ENCODE measurements at regions not wholly inside any gene's neighbourhood (a gene's known extent, or its start where the extent isn't known, plus 50 kb on each side); places are given as distances from the start of the nearest gene placed in this dataset.

GRCh38 chr7:24356718-24357386 is 72.9 kb downstream of the NPY start:
- Histone ChIP-seq H3K9me2 (replicated peaks; ENCODE audit: low read length) (no peaks in the 10 kb centered on the region), H3K27me3 (ENCODE audit: low read length) (peaks cover 11% of the 10 kb centered on the region; the same call in 1 of the 2 replicates), H3K36me3 (ENCODE audit: low read depth, low read length) (no peaks in the 10 kb centered on the region), H4K20me1 (ENCODE audit: low read length) (no peaks in the 10 kb centered on the region), H3K4me1 (ENCODE audit: insufficient read depth, low read length) (no peaks in the 10 kb centered on the region), H3K9ac (ENCODE audit: low read length) (no peak overlapping the region), H3F3A (ENCODE audit: low read length, unreplicated experiment) (no peaks in the 10 kb centered on the region), H3K9me3 (ENCODE audit: low read length) (no peaks in the 10 kb centered on the region), H3K79me2 (ENCODE audit: low read length) (no peaks in the 10 kb centered on the region), H2AFZ (ENCODE audit: low read length) (no peak overlapping the region), H3K27ac (ENCODE audit: low read length) (no peak overlapping the region), H3K4me2 (ENCODE audit: low read length) (no peak overlapping the region), H3K4me3 (ENCODE audit: low read length) (no peak overlapping the region)
- CTCF ChIA-PET: no interaction called here
- BruUV-seq (replicated peaks): no TSS peak
- no peak for DNase-seq
- intact Hi-C loops (cut with micrococcal nuclease): no loop called here
- no peak for ATAC-seq
- TF ChIP-seq, protein P1, sequence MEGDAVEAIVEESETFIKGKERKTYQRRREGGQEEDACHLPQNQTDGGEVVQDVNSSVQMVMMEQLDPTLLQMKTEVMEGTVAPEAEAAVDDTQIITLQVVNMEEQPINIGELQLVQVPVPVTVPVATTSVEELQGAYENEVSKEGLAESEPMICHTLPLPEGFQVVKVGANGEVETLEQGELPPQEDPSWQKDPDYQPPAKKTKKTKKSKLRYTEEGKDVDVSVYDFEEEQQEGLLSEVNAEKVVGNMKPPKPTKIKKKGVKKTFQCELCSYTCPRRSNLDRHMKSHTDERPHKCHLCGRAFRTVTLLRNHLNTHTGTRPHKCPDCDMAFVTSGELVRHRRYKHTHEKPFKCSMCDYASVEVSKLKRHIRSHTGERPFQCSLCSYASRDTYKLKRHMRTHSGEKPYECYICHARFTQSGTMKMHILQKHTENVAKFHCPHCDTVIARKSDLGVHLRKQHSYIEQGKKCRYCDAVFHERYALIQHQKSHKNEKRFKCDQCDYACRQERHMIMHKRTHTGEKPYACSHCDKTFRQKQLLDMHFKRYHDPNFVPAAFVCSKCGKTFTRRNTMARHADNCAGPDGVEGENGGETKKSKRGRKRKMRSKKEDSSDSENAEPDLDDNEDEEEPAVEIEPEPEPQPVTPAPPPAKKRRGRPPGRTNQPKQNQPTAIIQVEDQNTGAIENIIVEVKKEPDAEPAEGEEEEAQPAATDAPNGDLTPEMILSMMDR (conservative IDR thresholded peaks at IDR 0.05; ENCODE audit: low read depth, low read length): no peak
- TF ChIP-seq EZH2phosphoT487 (IDR thresholded peaks at IDR 0.05; ENCODE audit: borderline replicate concordance, low read length) (no peak), EZH2 (IDR thresholded peaks at IDR 0.05; ENCODE audit: low read length, unreplicated experiment) (no peak)
- POLR2A ChIA-PET (ENCODE audit: unreplicated experiment): no interaction called here

DNA sequence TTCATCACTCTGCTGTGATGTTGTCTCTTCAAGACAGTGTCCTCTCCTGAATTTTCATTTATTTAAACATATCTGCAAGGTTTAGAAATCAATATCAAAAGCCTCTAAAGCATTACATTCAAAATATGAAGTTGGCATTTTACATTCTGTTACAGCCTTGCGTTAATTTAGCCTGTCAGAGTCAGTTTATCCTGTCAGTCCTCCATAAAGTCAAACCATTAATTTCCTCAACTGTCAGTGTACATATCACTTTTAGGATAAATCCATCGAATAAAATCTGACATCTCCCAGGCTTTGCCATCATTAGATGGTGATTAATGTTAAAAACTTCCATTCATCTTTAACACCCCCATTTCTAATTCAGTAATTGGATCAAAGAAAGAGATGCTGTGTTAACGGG is 77.0 kb downstream of the NPY start:
- CTCF ChIA-PET: no interaction called here
- BruUV-seq (replicated peaks): no TSS peak
- Histone ChIP-seq H3K4me2 (ENCODE audit: low read length) (no peak overlapping the region), H2AFZ (ENCODE audit: low read length) (no peak overlapping the region), H3K27me3 (ENCODE audit: low read length) (peaks cover 33% of the 10 kb centered on the region), H3K4me3 (ENCODE audit: low read length) (no peak overlapping the region), H4K20me1 (ENCODE audit: low read length) (no peaks in the 10 kb centered on the region), H3K79me2 (ENCODE audit: low read length) (no peaks in the 10 kb centered on the region), H3K9ac (ENCODE audit: low read length) (no peak overlapping the region), H3K9me2 (replicated peaks; ENCODE audit: low read length) (no peaks in the 10 kb centered on the region), H3K27ac (ENCODE audit: low read length) (no peak overlapping the region), H3F3A (ENCODE audit: low read length, unreplicated experiment) (no peaks in the 10 kb centered on the region), H3K9me3 (ENCODE audit: low read length) (no peaks in the 10 kb centered on the region), H3K4me1 (ENCODE audit: insufficient read depth, low read length) (no peaks in the 10 kb centered on the region), H3K36me3 (ENCODE audit: low read depth, low read length) (no peaks in the 10 kb centered on the region)
- no peak for TF ChIP-seq EZH2phosphoT487 (IDR thresholded peaks at IDR 0.05; ENCODE audit: borderline replicate concordance, low read length)
- no peak for TF ChIP-seq EZH2 (IDR thresholded peaks at IDR 0.05; ENCODE audit: low read length, unreplicated experiment)
- TF ChIP-seq, protein P1 (conservative IDR thresholded peaks at IDR 0.05; ENCODE audit: low read depth, low read length): no peak
- DNase-seq: no peak
- no peak for ATAC-seq
- POLR2A ChIA-PET (ENCODE audit: unreplicated experiment): interaction anchor here (0.5 kb wide), 1 partner anchor 11 kb away, joined by 4 read pairs; no protein-coding TSS in a partner anchor
- intact Hi-C loops (cut with micrococcal nuclease): no loop called here

DNA sequence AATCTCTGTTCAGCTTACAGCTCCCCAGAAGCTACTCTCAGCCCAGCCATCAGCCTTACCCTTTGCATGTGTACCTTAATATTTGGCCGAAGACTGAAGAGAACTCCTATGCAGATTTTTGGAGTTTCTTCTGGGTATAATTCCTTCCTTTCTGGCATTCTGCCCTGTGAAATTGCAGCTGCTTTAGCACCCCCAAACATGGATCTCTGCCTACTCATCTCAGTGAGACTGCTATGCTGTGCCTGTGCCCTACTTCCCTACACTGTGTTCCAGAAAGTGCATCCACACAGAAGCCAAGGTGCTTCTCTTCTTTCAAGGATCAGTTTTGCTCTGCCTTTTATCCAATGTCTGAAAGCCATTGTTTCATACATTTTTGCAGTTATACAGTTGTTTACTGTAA is 81.6 kb downstream of the NPY start:
- H3K27ac ChIP-seq (ENCODE audit: low read length): no peak overlapping the region
- no peak overlapping the region for H2AFZ ChIP-seq (ENCODE audit: low read length)
- H3K9me3 ChIP-seq (ENCODE audit: low read length): no peaks in the 10 kb centered on the region
- ChIA-PET CTCF (no interaction called here), POLR2A (ENCODE audit: unreplicated experiment) (no interaction called here)
- no peak overlapping the region for H3K4me2 ChIP-seq (ENCODE audit: low read length)
- DNase-seq (no peak), ATAC-seq (no peak)
- H3K9ac ChIP-seq (ENCODE audit: low read length): no peak overlapping the region
- no peaks in the 10 kb centered on the region for H4K20me1 ChIP-seq (ENCODE audit: low read length)
- no peak overlapping the region for H3K4me3 ChIP-seq (ENCODE audit: low read length)
- H3K4me1 ChIP-seq (ENCODE audit: insufficient read depth, low read length): no peaks in the 10 kb centered on the region
- TF ChIP-seq EZH2phosphoT487 (IDR thresholded peaks at IDR 0.05; ENCODE audit: borderline replicate concordance, low read length) (no peak), EZH2 (IDR thresholded peaks at IDR 0.05; ENCODE audit: low read length, unreplicated experiment) (no peak)
- TF ChIP-seq, protein P1 (conservative IDR thresholded peaks at IDR 0.05; ENCODE audit: low read depth, low read length): no peak
- BruUV-seq (replicated peaks): no TSS peak
- H3K79me2 ChIP-seq (ENCODE audit: low read length): no peaks in the 10 kb centered on the region
- no peaks in the 10 kb centered on the region for H3K36me3 ChIP-seq (ENCODE audit: low read depth, low read length)
- intact Hi-C loops (cut with micrococcal nuclease): no loop called here
- H3K9me2 ChIP-seq (replicated peaks; ENCODE audit: low read length): no peaks in the 10 kb centered on the region
- no peaks in the 10 kb centered on the region for H3F3A ChIP-seq (ENCODE audit: low read length, unreplicated experiment)
- H3K27me3 ChIP-seq (ENCODE audit: low read length): peaks cover 69% of the 10 kb centered on the region

Measured in PC-3 (cell line).